H1 (cell line): ENCODE measurements at regions not wholly inside any gene's neighbourhood (a gene's known extent, or its start where the extent isn't known, plus 50 kb on each side); places are given as distances from the start of the nearest gene placed in this dataset.

Experiments used
- CBX8 ChIP-seq: fragments of 300-800, 300-1000 bp; sonication (generic); IDR thresholded peaks from 2 replicates; pipeline ENCODE4 v1.7.1; 2016; ENCODE audit warnings: low read depth, low read length, borderline replicate concordance
- CTCF ChIP-seq, 3 experiments: IDR thresholded peaks; 1 replicate in 2 of 3; 2 replicates in 1 of 3; pipeline versions ENCODE4 v1.5.1 to v1.6.1; 2011; ENCODE audit warnings: low read length in 3 of 3, mild to moderate bottlenecking in 3 of 3, inconsistent platforms in 2 of 3, low read depth in 1 of 3, moderate library complexity in 1 of 3; ENCODE audit not compliant: insufficient read depth in 1 of 3; ENCODE audit errors: control extremely low read depth in 1 of 3
- GABPA ChIP-seq: IDR thresholded peaks from 2 replicates; pipeline ENCODE4 v1.6.1; 2011; ENCODE audit warnings: mild to moderate bottlenecking, low read length, moderate library complexity, borderline replicate concordance; ENCODE audit not compliant: insufficient read depth
- POLR2A ChIP-seq, 2 experiments: IDR thresholded peaks; 1 replicate in 1 of 2; 2 replicates in 1 of 2; pipeline ENCODE4 v1.6.1; 2011; ENCODE audit warnings: low read depth in 2 of 2, low read length in 2 of 2, mild to moderate bottlenecking in 2 of 2; ENCODE audit errors: control extremely low read depth in 1 of 2
- SIN3A ChIP-seq, 2 experiments: IDR thresholded peaks in 1 of 2; conservative IDR thresholded peaks in 1 of 2; 2 replicates each; pipeline ENCODE4 v1.6.1; 2011 to 2012; ENCODE audit warnings: low read length in 2 of 2, improper control_type of control experiment in 1 of 2, low read depth in 1 of 2, mild to moderate bottlenecking in 1 of 2
- USF2 ChIP-seq: IDR thresholded peaks from 2 replicates; pipeline ENCODE4 v1.6.1; 2011; ENCODE audit warnings: low read length, improper control_type of control experiment
- ZNF274 ChIP-seq: IDR thresholded peaks from 2 replicates; pipeline ENCODE4 v1.7.0; 2012; ENCODE audit warnings: low read length, borderline replicate concordance; ENCODE audit errors: extremely low read depth
- TF ChIP-seq, protein P1 (sequence below): IDR thresholded peaks from 2 replicates; pipeline ENCODE4 v1.6.1; 2012; ENCODE audit warnings: inconsistent platforms
- TF ChIP-seq, protein P2 (sequence below): IDR thresholded peaks from 2 replicates; pipeline ENCODE4 v1.6.1; 2012; ENCODE audit warnings: low read length, inconsistent platforms

- TF ChIP-seq, protein P1, sequence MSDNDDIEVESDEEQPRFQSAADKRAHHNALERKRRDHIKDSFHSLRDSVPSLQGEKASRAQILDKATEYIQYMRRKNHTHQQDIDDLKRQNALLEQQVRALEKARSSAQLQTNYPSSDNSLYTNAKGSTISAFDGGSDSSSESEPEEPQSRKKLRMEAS, result no peak
- no peak for TF ChIP-seq CTCF (IDR thresholded peaks at IDR 0.05; ENCODE audit: control extremely low read depth in 1 of 3, insufficient read depth in 1 of 3, low read depth in 1 of 3, low read length in 3 of 3)
- no peak for TF ChIP-seq USF2
- no peak for TF ChIP-seq POLR2A (IDR thresholded peaks at IDR 0.05; ENCODE audit: control extremely low read depth in 1 of 2, low read depth in 2 of 2, low read length in 2 of 2)
- no peak for TF ChIP-seq SIN3A (conservative IDR thresholded peaks at IDR 0.05 in 1 of 2, IDR thresholded peaks at IDR 0.05 in 1 of 2; ENCODE audit: low read depth in 1 of 2, low read length in 2 of 2)
- TF ChIP-seq CBX8, result no peak
- TF ChIP-seq, protein P2, sequence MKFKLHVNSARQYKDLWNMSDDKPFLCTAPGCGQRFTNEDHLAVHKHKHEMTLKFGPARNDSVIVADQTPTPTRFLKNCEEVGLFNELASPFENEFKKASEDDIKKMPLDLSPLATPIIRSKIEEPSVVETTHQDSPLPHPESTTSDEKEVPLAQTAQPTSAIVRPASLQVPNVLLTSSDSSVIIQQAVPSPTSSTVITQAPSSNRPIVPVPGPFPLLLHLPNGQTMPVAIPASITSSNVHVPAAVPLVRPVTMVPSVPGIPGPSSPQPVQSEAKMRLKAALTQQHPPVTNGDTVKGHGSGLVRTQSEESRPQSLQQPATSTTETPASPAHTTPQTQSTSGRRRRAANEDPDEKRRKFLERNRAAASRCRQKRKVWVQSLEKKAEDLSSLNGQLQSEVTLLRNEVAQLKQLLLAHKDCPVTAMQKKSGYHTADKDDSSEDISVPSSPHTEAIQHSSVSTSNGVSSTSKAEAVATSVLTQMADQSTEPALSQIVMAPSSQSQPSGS, result no peak
- TF ChIP-seq GABPA, result no peak
- no peak for TF ChIP-seq ZNF274
Observed at GRCh38 chr16:48435906-48436305, 50.7 kb upstream of the SIAH1 start.
